ENCODE measurements at regions not wholly inside any gene's neighbourhood (a gene's known extent, or its start where the extent isn't known, plus 50 kb on each side); places are given as distances from the start of the nearest gene placed in this dataset.

- TF ChIP-seq CTCF (IDR thresholded peaks at IDR 0.05), result no peak
- no peaks in the 10 kb centered on the region for H3K27me3 ChIP-seq (ENCODE audit: insufficient read depth in 3 of 3, low read length in 2 of 3)
- 95 to 98% (median 97%) methylated on average over 8 of the region's 8 CpGs for WGBS, 3 donors
- ATAC-seq (no peak), DNase-seq (no peak)
- H3K4me3 ChIP-seq, result no peak overlapping the region
- H3K4me1 ChIP-seq, result no peaks in the 10 kb centered on the region
- no peaks in the 10 kb centered on the region for H3K9me3 ChIP-seq
- no peak overlapping the region for H3K27ac ChIP-seq
- intact Hi-C loops (cut with DNase I), result no loop called here
- H3K36me3 ChIP-seq (ENCODE audit: insufficient read depth in 1 of 2, low read depth in 1 of 2), result no peaks in the 10 kb centered on the region
Observed at GRCh38 chr3:56983427-56983826, 77.0 kb upstream of the SPATA12 start.

GRCh38 chr3:56981445-56982230 is 78.8 kb upstream of the SPATA12 start:
- no peak for TF ChIP-seq CTCF (IDR thresholded peaks at IDR 0.05)
- Histone ChIP-seq H3K36me3 (ENCODE audit: insufficient read depth in 1 of 2, low read depth in 1 of 2) (no peaks in the 10 kb centered on the region), H3K27me3 (ENCODE audit: insufficient read depth in 3 of 3, low read length in 2 of 3) (no peaks in the 10 kb centered on the region), H3K4me3 (no peak overlapping the region), H3K27ac (no peak overlapping the region), H3K9me3 (no peaks in the 10 kb centered on the region), H3K4me1 (no peaks in the 10 kb centered on the region)
- intact Hi-C loops (cut with DNase I), result no loop called here
- ATAC-seq (no peak), DNase-seq (no peak)
- whole genome bisulfite sequencing, 3 donors, result 47 to 96% (median 95%) methylated on average over 2 of the region's 2 CpGs

GRCh38 chr3:56980798-56981390 is 79.6 kb upstream of the SPATA12 start:
- WGBS, 3 donors, result 54 to 64% (median 59%) methylated on average over 5 of the region's 5 CpGs
- Histone ChIP-seq H3K27me3 (ENCODE audit: insufficient read depth in 3 of 3, low read length in 2 of 3) (no peaks in the 10 kb centered on the region), H3K9me3 (no peaks in the 10 kb centered on the region), H3K4me1 (no peaks in the 10 kb centered on the region), H3K27ac (no peak overlapping the region), H3K36me3 (ENCODE audit: insufficient read depth in 1 of 2, low read depth in 1 of 2) (no peaks in the 10 kb centered on the region), H3K4me3 (no peak overlapping the region)
- DNase-seq (peak in 1 of 2 donors; percentile 53), ATAC-seq (peak; percentile 60 to 90 (median 76))
- no peak for TF ChIP-seq CTCF (IDR thresholded peaks at IDR 0.05)
- intact Hi-C loops (cut with DNase I), result no loop called here

GRCh38 chr3:56980243-56980642 is 80.2 kb upstream of the SPATA12 start:
- TF ChIP-seq CTCF (IDR thresholded peaks at IDR 0.05), result no peak
- WGBS, 3 donors, result 97 to 98% (median 97%) methylated on average over 5 of the region's 5 CpGs
- Histone ChIP-seq H3K27ac (no peak overlapping the region), H3K36me3 (ENCODE audit: insufficient read depth in 1 of 2, low read depth in 1 of 2) (no peaks in the 10 kb centered on the region), H3K4me1 (no peaks in the 10 kb centered on the region), H3K27me3 (ENCODE audit: insufficient read depth in 3 of 3, low read length in 2 of 3) (no peaks in the 10 kb centered on the region), H3K4me3 (no peak overlapping the region), H3K9me3 (no peaks in the 10 kb centered on the region)
- intact Hi-C loops (cut with DNase I), result no loop called here
- DNase-seq (no peak), ATAC-seq (no peak)
